NCI-H82 (cell line): ENCODE measurements at regions not wholly inside any gene's neighbourhood (a gene's known extent, or its start where the extent isn't known, plus 50 kb on each side); places are given as distances from the start of the nearest gene placed in this dataset.
A peak's percentile ranks its signal among the peaks of the same experiment; 100 is the strongest.

Experiments used
- DNase-seq: peaks from one replicate; lab custom pipeline; 2025; lab: John Stamatoyannopoulos, UW

DNA sequence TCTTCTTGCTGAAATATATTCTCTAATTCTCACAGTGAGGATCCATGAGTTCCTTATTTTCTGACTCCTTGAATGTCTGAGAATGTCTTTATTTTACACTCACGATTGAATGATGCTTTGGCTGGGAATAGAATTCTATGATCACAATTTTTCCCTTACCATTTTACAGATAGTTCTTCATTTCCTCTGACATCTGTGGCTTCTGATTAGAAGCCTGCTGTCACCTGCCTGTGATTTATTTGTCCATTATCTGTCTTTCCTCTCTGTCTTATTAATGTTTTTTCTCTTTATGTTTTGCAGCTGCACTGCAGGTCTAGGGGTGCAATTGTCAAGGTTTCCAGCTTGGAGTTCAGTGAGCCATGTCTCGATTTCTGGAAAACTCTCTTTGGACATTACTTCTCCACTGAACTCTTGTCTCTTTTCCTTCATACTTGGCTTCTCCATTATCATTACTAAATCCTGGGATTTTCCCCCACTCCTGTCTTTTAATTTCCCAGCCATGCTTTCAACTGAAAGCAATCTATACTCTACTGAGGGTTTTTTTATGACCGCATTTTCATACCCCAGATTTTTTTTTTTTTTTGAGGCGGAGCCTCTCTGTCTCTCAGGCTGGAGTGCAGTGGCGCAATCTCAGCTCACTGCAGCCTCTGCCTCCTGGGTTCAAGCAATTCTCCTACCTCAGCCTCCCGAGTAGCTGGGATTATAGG, 85.8 kb upstream of the PRNP start:
- no peak for DNase-seq

DNA sequence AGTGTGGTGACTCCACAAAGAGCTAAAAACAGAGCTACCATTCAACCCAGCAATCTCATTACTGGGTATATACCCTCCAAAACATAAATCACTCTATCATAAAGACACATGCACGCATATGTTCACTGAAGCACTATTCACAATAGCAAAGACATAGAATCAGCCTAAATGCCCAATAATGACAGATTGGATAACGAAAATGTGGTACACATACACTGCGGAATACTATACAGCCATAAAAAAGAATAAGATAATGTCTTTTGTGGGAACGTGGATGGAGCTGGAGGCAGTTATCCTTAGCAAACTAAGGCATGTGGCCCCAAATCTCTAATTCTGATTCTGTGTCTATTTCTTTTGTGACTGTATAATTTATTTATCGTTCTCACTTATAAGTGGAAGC, 89.0 kb upstream of the PRNP start:
- DNase-seq: no peak

DNA sequence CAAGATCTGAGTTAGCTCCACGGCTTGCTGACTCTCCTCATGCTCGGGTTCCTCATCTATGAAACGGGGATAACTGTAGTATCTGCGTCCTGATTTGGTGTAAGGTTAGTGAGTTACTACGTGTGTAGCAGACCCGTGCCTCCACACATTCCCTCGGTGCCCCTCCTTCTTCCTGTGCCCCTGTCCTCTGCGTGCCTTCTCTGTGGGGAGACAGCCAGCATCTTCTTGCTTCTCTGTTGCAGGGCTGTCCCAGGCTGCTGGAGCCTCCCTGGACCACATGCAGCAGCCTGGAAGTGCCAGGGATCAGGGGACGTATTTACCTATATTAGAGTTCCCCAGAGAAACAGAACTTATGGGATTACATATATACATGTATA, 93.1 kb upstream of the PRNP start:
- no peak for DNase-seq

DNA sequence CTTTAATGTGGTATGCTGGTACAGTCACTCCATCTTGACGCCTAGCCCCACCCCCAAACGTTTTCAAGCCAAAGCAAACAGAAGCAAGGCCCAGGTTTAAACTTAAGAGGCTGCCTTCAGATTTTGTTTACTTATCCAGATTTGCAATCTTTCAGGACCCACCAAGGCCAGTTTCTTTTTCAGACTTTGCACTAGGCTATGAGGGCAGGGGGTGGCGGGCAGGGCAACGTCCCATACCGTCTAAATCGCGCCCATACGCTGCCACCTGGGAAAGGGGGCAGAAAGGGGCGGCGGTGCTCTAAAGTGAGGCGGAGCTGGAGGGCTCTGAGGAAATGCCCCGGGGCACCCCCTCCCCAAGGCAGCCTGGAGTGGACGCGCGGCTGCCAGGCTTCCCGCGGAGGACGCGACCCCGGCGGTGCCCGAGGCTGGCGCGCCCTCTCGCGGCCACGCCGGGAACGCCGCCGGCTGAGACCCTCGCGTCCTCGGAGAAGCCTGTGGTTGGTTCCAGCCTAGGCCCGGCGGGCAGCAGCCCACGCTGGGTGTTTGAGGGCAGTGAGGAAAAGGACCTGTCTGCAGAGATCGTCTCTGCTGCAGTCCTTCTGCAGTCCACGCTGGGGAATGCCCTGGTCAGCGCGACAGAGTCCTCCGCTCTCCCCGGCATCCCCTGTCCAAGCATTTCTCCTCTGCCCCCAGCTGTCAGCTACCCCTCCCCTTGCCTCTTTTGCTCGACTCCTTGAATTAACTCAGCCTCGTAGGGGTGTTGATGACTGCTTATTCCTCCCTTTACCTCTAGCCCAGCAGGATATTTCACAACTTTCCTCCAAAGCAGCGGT, 93.7 kb upstream of the PRNP start:
- peak; percentile 61 for DNase-seq

DNA sequence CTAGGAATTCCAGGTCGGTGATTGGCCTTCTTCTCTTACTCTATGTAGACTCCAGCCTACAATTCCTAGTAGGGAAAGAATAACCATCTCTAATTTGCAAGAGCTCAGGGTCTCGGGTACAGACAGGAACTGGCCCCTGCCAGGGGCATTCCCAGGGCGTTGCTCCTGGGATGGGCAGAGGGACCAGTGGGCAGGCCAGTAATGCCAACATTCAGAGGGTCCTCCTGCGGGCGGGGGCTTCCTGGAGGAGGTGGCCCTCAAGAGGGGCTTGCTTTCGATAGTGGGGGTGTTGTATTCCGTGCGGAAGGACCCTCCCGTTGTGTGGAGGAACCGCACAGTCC, 94.3 kb upstream of the PRNP start:
- DNase-seq: no peak

DNA sequence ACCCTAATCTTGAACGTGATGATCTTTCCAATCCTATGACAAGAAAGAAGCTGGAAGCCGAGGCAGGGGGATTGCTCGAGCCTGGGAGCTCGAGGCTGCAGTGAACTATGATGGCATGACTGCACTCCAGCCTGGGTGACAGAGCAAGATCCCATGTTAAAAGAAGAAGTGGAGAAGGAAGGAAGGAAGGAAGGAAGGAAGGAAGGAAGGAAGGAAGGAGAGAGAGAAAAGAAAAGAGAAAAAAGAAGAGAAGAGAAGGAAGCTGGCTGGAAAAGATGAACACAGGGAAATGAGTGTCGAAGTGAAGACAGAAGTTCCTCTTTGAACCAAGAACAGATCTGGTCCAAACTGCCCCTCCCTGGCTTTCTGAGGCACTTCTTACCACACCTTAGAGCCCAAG, 100.5 kb upstream of the PRNP start:
- no peak for DNase-seq

DNA sequence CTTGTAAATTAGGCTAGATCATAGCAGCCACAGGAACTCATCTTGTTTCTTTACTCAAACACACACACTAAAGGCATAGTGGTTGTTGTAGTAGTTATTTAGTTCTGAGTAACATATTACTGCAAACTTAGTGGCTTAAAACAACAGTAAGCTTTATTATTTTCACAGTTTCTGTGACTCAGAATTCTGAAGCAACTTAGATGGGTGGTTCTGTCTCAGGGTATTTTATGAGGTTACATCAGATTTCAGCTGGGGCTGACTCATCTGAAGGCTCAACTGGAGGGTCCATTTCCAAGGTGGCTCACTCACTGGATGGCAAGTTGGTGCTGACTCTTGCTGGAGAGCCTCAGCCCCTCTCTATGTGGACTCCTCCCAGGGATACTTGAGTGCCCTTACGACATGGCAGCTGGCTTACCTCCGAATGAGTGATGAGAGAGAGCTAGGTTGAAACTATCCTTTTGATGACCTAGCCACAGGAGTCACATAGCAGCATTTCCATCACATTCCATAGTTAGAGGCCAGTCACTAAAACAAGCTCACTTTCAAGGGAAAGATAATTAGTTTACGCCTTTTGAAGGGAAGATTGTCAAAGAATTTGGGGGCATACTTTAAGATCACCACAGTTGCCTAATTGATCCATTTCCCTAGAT, 101.0 kb upstream of the PRNP start:
- DNase-seq: no peak

DNA sequence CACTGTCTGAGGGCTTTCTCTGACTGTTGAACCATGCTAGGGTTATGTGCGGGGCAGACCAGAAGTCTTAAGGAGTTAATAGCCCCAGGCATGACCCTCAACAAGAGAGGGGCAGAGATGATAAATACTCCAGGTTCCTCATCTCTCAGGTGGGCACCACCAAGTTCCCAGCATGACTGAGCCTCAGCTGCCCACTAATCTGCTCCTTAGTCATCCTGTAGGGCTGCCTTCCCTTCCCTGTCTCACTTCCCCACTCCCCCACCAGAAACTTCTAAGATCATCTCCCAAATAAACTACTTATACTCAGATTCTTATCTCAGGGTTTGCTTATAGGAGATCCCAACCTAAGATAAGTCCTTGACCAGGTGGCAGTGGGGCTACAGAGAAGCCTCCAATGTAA, 101.7 kb upstream of the PRNP start:
- DNase-seq: no peak

DNA sequence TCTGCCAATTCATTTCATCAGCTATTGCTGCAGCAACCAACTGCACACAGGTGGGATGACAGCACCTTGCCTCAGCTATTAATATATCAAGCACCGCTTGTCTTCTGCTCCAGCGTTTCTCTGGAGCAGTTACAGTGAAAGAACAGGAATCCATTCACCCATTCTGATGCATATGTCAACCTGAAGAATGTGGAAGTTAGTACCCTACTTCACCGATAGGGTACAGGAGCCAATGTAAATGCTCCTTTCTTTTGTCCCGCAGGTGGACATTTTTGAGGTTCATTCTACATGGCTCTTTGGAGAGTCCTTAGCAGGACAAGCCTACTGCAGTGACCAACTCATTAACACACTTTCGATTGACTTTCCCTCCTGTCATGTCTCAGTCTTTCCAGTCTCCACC, 104.4 kb upstream of the PRNP start:
- DNase-seq: no peak

DNA sequence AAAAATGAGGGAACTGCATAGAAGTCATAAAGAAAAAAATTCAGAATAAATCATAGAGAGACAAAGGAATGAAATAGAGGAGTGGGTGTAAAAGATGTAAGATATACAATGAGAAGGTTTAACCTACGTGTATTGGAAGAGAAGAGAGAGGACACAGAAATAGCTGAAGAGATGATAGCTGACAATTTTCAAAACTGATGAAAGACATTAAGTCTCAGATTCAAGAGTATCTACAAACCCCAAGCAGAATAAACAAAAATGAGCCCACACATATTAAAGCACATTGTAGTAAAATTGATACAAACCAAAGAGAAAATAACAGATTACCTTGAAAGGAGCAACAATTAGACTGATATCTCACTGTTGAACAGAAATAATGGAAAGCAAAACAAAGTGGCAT, 107.9 kb upstream of the PRNP start:
- DNase-seq: no peak

DNA sequence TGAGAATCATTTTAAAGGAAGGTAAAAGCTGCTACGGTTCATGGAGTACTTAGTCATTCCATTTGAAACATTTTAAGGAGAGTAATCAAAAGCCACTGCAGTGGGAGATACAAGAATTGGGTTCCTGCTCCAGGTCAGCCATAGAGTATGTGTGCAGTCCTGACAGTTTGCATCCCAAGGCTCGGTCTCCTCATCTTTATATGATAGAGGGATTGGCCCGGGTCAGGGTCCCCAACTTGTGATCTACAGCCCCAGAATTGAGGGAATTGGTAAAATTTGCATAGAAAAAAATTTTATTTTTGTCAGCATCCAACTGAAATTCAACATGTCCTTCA, 111.9 kb upstream of the PRNP start:
- no peak for DNase-seq

DNA sequence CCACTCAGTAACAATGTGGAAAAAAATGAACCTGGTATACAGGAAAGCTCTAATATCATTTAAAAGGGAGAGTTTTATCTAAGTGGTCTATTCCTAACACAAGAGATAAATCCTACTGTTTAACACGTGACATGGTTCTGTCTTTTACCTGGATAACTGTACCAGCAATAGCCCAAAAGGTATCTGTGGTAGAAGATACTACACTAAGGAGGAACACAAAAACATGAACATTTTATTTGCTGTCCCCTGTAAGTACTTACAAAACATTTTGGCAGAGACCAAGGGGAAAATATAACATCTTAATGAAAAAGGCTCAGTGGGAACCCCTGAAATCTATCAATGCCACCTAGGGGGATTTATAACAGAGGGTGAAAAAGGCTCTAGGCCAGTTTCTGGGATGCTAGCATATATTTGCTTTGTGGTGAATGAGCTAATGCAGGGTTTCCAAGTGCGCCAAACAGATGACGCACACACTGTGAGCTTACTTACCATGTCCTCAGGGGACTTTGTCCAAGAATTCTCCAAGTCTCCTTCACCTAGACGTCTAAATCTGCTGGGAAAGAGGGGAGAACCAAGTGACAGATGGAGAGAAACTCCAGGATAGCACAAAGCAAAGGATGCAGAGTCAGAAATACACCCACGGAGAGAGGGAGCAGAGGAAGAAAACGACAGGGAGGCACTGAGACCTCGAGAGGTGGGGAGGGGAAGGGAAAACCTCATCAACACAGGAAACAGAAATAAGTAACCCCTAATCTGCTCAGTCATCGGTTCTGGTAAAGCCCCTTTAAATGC, 112.5 kb upstream of the PRNP start:
- peak; percentile 48 for DNase-seq

DNA sequence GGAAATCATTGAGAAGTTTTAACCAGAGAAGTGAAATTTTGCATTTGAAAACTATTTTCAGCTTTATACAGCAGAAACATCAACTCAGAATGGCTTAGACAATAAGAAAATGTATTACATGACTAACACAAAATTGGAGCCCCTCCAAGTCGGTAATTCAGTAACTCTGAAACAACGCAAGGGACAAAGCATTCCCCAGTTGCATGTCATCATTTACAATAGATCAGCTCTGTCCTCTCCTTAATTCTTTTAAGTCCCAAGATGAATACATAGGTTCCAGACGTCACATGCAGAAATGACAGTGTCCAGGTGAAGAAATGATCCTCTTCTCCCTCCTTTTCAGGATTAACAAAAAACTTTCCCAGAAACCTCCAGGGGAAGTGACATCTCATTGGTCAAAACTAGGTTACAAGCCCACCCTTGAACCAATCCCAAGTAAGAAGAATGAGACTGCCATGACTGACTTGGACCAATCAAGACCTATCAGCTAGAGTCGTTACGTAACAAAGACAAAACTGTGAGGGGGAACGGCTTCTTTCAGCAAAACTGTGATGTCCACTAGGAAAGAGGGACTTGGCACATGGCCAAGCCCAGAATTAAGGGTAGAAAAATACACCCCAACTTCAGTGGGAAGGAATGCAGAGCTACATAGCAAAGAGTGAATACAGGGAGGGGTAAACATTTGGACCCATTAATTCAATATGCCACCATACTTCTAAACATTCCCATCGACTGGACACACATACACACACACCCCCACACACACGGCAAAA, 114.3 kb upstream of the PRNP start:
- DNase-seq: no peak

DNA sequence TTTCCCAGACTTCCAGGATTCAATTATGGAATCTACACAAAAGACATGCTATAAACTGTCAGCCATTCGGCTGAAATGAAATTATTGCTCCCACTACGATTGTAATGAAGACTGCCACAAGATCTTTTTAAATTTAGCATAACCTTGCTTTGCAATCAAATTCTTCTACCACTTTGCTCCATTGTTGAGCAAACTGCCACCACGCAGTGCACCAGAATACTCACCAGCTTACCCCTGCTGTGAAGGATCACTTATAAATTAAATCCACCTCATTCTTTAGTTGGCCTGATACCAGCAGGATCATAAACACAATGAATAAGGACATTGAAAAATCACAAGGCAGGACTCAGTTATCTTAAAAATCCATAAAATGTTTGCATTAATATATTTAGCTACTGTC, 116.4 kb upstream of the PRNP start:
- no peak for DNase-seq

DNA sequence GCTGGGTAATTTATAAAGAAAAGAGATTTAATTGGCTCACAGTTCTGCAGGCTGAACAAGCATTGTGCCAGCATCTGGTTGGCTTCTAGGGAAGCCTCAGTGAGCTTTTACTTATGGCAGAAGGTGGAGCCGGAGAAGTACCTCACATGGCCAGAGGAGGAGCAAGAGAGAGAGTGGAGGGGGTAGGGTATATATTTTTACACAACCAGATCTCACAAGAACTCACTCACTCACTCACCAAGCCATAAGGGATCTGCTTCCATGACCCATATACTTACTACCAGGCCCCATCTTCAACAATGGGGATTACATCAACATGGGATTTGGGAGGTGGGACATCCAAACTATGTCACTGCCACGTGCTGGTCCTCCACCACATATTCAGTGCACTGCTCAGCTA, 117.2 kb upstream of the PRNP start:
- DNase-seq: peak; percentile 16

DNA sequence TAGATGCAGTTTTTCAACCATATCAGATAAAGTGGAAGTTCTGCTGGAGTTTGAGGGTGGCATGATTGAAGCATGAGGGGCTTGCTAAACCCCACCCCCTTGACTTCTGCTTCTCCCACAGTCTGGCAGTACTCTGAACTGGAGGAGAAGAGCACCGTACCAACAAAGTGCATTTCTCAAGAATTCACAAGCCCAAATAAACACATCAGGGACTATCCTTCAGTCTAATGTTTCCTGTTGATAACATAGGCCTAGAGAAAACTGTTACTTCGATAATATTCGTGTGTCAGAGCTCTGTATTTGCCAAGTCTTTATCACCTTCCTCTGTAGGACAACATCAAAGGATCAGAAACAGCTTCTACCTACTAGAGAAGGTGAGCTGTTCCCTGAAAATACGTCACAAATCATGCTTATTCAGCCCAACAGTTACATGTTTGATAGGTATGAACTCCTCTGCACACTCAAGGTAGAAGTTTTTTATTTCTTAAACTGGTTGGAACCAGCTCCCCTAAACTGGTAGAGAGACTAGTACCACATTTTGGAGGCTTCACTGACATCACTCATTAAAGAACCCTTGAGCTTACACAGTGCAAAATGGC, 117.8 kb upstream of the PRNP start:
- DNase-seq: no peak

DNA sequence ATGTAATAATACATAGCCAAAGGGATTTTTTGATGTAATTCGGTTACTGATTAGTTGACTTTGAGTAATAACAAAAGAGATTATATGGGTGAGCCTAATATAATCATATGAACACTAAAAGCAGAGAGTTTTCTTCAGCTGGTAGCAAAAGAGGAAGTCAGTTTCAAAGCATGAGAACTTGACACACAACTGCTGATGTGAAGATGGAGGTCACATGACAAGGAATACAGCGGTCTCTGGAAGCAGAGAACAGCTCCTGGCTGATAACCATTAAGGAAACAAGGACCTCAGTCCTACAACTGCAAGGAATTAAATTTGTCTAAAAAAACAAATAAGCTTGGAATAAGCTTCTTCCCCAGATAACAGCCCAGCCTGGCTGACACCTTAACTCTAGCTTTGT, 119.1 kb upstream of the PRNP start:
- no peak for DNase-seq

DNA sequence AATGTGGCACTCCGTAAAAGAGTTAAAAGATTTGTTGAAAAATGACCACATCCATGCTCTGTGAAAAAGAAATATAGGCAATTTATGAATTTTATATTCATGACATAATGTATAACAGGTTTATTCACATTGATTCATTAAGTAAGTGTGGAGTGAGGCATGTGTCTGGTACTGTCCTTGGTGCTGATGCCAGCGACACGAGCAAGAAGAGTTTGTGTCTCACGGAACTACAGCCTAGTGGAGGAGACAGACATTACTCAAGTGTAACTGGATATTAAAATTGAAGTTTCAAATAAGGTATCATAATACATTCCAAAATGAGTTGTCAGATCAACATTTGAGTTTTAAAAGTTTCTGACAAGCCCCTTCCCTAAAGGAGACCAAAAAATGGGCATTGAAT, 122.7 kb upstream of the PRNP start:
- DNase-seq: no peak

DNA sequence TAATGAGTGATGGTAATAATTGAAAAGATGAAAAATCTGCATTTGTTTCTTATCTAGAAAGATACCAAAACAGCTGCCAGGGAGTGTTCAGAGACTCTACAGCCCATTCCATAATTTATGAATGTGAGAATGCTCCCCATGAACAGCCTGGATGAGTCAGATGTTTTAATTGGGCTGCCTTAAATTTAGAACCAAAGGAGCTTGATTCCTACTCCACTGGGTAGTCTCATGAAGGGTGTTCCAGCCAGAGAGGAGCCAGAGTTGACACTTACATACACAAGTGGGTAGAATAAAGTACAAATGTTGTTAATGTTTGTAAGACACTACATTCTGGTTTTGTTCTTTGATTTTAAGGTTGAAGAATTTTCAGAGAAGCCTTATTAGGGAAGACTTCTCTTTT, 123.2 kb upstream of the PRNP start:
- DNase-seq: no peak

DNA sequence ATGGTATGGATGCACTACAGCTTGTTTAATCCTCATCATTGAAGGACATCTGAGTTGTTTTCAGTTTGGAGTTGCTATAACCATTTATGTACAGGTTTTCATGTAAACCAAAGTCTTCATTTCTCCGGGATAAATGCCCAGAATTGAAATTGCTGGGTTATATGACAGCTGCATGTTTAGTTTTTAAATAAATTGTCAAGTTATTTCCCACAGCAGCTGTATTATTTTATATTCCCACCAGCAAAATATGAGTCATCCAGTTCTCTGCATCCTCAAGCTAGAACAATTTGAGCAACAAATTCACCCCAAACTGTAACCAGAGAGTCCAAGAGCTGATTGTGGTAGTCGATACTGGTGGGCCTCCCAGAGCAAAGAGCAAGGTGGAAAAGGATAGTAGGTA, 125.6 kb upstream of the PRNP start:
- no peak for DNase-seq

DNA sequence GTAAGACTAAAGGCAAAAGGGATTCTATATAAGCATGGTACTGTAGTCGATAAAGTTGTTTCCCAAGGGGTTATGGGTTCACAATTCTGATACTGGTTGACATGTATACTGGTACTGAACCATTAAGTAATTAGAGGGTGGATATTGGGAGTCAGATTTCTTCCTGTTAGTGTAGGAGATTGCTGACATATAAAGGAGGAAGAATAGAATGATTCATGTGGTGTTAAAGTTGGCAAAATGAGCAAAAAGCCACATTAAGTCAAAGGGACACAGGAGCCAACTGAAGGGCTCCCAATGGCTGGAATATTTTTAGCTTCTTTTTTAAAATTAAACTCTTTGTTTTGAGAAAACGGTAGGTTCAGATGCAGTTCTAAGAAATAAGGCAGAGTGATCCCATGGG, 126.3 kb upstream of the PRNP start:
- no peak for DNase-seq

DNA sequence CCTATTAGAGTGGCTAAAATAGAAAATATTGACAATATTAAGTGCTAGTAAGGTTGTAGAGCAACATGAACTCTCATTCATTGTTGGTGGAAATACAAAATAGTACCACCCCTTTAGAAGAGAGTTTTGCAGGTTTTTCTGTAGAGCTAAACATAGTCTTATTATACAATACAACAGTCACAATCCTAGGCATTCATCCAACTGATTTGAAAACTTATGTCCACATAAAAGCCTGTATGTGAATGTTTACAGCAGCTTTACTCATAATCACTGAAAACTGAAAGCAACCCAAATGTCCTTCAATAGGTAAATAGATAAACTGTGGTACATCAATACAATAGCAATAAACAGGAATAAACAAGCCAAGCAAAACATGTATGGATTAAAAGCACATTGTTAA, 127.2 kb upstream of the PRNP start:
- DNase-seq: no peak
